HG02938 (cell line): ENCODE measurements at regions not wholly inside any gene's neighbourhood (a gene's known extent, or its start where the extent isn't known, plus 50 kb on each side); places are given as distances from the start of the nearest gene placed in this dataset.

Source experiments
- ATAC-seq: cut with Tn5 transposase; IDR thresholded peaks from one replicate; pipeline ENCODE4 v1.9.1; 2021; ENCODE audit warnings: mild to moderate bottlenecking, moderate library complexity; ENCODE audit not compliant: unreplicated experiment

GRCh38 chr1:112262316-112262715 is 133.7 kb upstream of the CTTNBP2NL start:
- no peak for ATAC-seq

GRCh38 chr1:112263042-112263441 is 133.0 kb upstream of the CTTNBP2NL start:
- no peak for ATAC-seq

- no peak for ATAC-seq
These were observed 132.6 kb upstream of the CTTNBP2NL start for GRCh38 chr1:112263453-112263852.

GRCh38 chr1:112264010-112264409 is 132.0 kb upstream of the CTTNBP2NL start:
- ATAC-seq: no peak

GRCh38 chr1:112264553-112264952 is 131.5 kb upstream of the CTTNBP2NL start:
- no peak for ATAC-seq

GRCh38 chr1:112265931-112266330 is 130.1 kb upstream of the CTTNBP2NL start:
- ATAC-seq: no peak

- no peak for ATAC-seq
These were observed 128.8 kb upstream of the CTTNBP2NL start for GRCh38 chr1:112267206-112267605.

- no peak for ATAC-seq
These were observed 128.1 kb upstream of the CTTNBP2NL start for GRCh38 chr1:112267929-112268328.

GRCh38 chr1:112268408-112268807 is 127.6 kb upstream of the CTTNBP2NL start:
- no peak for ATAC-seq

- no peak for ATAC-seq
These were observed 124.7 kb upstream of the CTTNBP2NL start for GRCh38 chr1:112271270-112271669.

- ATAC-seq: no peak
These were observed 123.8 kb upstream of the CTTNBP2NL start for GRCh38 chr1:112272101-112272772.

- no peak for ATAC-seq
These were observed 111.2 kb upstream of the CTTNBP2NL start for GRCh38 chr1:112284796-112285195.

GRCh38 chr1:112285316-112285715 is 110.7 kb upstream of the CTTNBP2NL start:
- no peak for ATAC-seq

GRCh38 chr1:112285746-112286145 is 110.3 kb upstream of the CTTNBP2NL start:
- ATAC-seq: no peak

GRCh38 chr1:112296908-112297307 is 99.1 kb upstream of the CTTNBP2NL start:
- ATAC-seq: no peak

GRCh38 chr1:112297536-112297935 is 98.5 kb upstream of the CTTNBP2NL start:
- no peak for ATAC-seq

- no peak for ATAC-seq
These were observed 97.5 kb upstream of the CTTNBP2NL start for GRCh38 chr1:112298558-112298957.

GRCh38 chr1:112304126-112304525 is 91.9 kb upstream of the CTTNBP2NL start:
- ATAC-seq: no peak

- no peak for ATAC-seq
These were observed 91.4 kb upstream of the CTTNBP2NL start for GRCh38 chr1:112304612-112305011.

- ATAC-seq: no peak
These were observed 88.0 kb upstream of the CTTNBP2NL start for GRCh38 chr1:112307930-112308591.

GRCh38 chr1:112308716-112309115 is 87.3 kb upstream of the CTTNBP2NL start:
- ATAC-seq: no peak

- ATAC-seq: no peak
These were observed 86.5 kb upstream of the CTTNBP2NL start for GRCh38 chr1:112309499-112309898.

- ATAC-seq: no peak
These were observed 83.7 kb upstream of the CTTNBP2NL start for GRCh38 chr1:112312315-112312714.
